ENCODE measurements at regions not wholly inside any gene's neighbourhood (a gene's known extent, or its start where the extent isn't known, plus 50 kb on each side); places are given as distances from the start of the nearest gene placed in this dataset.

- no peak for DNase-seq (ENCODE audit: low spot score)
These were observed 233.0 kb upstream of the KCNMB2 start for GRCh38 chr3:178302966-178303930.

- DNase-seq (ENCODE audit: low spot score): no peak
These were observed 231.3 kb upstream of the KCNMB2 start for GRCh38 chr3:178304758-178305467.

GRCh38 chr3:178306432-178307115 lies 229.7 kb upstream of the KCNMB2 start:
- no peak for DNase-seq (ENCODE audit: low spot score)

- no peak for DNase-seq (ENCODE audit: low spot score)
These were observed 227.5 kb upstream of the KCNMB2 start for GRCh38 chr3:178308771-178309170.

GRCh38 chr3:178310949-178311348 lies 225.3 kb upstream of the KCNMB2 start:
- no peak for DNase-seq (ENCODE audit: low spot score)

- DNase-seq (ENCODE audit: low spot score): no peak
These were observed 222.5 kb upstream of the KCNMB2 start for GRCh38 chr3:178313716-178314115.

GRCh38 chr3:178318340-178318739 lies 217.9 kb upstream of the KCNMB2 start:
- no peak for DNase-seq (ENCODE audit: low spot score)

- no peak for DNase-seq (ENCODE audit: low spot score)
These were observed 217.1 kb upstream of the KCNMB2 start for GRCh38 chr3:178318941-178319816.

- DNase-seq (ENCODE audit: low spot score): no peak
These were observed 215.5 kb upstream of the KCNMB2 start for GRCh38 chr3:178320456-178321351.

- DNase-seq (ENCODE audit: low spot score): no peak
These were observed 211.9 kb upstream of the KCNMB2 start for GRCh38 chr3:178324356-178324755.

GRCh38 chr3:178325330-178325729 lies 210.9 kb upstream of the KCNMB2 start:
- DNase-seq (ENCODE audit: low spot score): peak; percentile 3

- no peak for DNase-seq (ENCODE audit: low spot score)
These were observed 206.3 kb upstream of the KCNMB2 start for GRCh38 chr3:178329936-178330335.

GRCh38 chr3:178334239-178334638 lies 202.0 kb upstream of the KCNMB2 start:
- DNase-seq (ENCODE audit: low spot score): no peak

- DNase-seq (ENCODE audit: low spot score): no peak
These were observed 199.9 kb upstream of the KCNMB2 start for GRCh38 chr3:178336336-178336735.

- no peak for DNase-seq (ENCODE audit: low spot score)
These were observed 195.7 kb upstream of the KCNMB2 start for GRCh38 chr3:178340506-178340905.

GRCh38 chr3:178341636-178342035 lies 194.6 kb upstream of the KCNMB2 start:
- no peak for DNase-seq (ENCODE audit: low spot score)

GRCh38 chr3:178342111-178342510 lies 194.1 kb upstream of the KCNMB2 start:
- no peak for DNase-seq (ENCODE audit: low spot score)

GRCh38 chr3:178343433-178344038 lies 192.7 kb upstream of the KCNMB2 start:
- DNase-seq (ENCODE audit: low spot score): no peak

- DNase-seq (ENCODE audit: low spot score): no peak
These were observed 190.3 kb upstream of the KCNMB2 start for GRCh38 chr3:178345944-178346343.

Measured in LoVo (cell line).